HG03196 (cell line): ENCODE measurements at regions not wholly inside any gene's neighbourhood (a gene's known extent, or its start where the extent isn't known, plus 50 kb on each side); places are given as distances from the start of the nearest gene placed in this dataset.

Source experiments
- ATAC-seq: cut with Tn5 transposase; IDR thresholded peaks from one replicate; pipeline ENCODE4 v1.9.1; 2021; ENCODE audit not compliant: unreplicated experiment

DNA sequence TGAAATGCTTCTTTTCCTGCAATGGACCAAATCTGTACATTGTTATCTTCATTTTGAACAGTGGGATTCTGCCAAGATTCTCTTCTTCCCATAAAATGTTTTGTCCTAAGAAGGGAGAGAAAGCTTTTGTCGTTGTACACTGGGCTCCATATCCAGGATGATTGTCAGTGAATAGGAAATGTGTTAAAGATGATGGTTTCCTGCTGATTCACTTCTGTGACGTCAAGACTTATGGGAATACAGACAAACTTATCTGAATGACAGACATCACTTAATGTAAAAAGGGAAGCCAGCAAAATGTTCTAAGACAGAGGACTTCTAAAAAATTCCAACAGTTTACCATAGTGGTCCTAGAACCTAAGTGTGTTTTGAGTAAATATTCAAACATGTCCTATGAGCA, 53.7 kb upstream of the HPF1 start:
- no peak for ATAC-seq

DNA sequence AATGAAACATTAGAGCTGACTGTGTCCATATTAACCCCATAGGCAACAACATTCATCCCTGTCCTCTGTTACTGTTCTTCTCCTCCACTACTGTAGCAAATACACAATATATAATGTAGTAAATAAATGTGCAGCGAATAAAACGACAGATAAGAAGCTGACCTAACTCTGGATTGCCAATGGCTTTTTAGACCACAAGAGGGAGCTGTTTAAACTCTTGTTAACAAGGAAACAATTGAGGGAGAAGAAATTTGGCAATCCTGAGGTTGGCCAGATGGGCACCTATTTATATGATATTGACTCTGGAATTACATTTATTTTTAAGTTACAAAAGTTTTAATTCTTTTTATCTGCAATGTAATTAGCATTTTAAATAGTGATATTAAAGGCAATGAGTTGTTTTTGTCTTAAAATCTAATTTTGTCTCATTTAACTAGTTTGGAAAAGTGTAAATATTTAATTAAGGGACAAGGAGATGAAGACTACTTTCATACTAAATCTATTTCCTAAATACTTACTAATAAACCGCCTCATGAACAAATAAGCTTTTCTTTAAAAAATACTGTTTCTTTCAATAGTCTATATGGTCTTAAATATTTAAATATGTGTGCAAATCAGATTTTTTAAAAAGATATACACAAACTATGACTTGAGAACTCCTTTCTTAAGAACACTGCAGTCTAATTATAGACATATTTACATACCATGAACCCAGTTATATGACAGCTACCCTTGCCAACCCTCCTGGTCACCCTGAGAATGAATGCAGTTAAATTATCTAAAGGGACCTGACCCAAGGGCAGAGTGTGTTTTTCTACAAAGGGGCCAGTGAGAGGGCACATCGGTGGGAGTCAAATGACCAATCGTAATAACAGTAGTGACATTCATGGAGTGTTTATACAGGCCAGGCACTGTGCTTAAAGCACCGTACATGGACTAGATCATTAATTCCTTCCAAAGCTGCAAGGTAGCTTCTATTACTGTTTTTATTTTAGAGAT, 52.9 kb upstream of the HPF1 start:
- peak; percentile 51 for ATAC-seq

DNA sequence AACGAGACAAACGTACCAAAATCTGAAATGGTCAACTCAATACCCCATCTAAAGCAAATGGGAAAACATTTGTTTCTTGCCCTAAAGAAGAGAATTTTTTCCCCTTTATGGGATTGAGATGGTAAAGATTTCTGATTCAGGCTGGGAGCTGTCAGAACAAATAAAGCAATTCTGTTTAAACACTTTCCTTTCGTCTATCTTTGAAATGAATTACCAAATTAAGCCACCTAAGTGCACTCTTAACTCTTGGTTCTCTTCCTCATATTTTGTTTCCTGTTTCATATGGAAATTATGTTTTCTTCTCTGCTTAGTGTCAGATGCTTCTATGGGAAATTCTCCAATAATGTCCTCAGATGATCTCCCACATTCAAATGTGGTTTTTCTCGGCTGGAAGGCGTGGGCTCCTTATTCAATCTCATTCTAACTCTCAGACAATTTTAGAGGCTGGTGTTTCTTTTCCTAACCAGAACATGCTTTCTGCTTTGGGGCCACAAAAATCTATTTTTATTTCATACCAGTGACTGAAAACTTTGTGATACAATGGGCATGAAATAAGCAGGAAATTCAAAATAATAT, 50.3 kb upstream of the HPF1 start:
- no peak for ATAC-seq
